Kidney (tissue), 13 donors: ENCODE measurements at regions not wholly inside any gene's neighbourhood (a gene's known extent, or its start where the extent isn't known, plus 50 kb on each side); places are given as distances from the start of the nearest gene placed in this dataset.

Experiments
- DNase-seq, 5 donors: peaks; one replicate each; pipeline ENCODE4 v3.0.0-alpha.2; 2013 to 2020
- FAIRE-seq: peaks from 2 replicates; lab custom pipeline; 2012; peaks lifted over from hg19 to GRCh38; lab: Jason Lieb, UNC
- H3K27ac ChIP-seq, 2 donors: one replicate each; pipeline ENCODE4 v1.7.0; 2013; ENCODE audit warnings: low read depth in 2 of 2, low read length in 2 of 2, inconsistent platforms in 1 of 2
- H3K27me3 ChIP-seq: one replicate; pipeline ENCODE4 v1.7.1; 2013; ENCODE audit warnings: low read length, inconsistent platforms; ENCODE audit not compliant: control insufficient read depth, insufficient read depth
- H3K36me3 ChIP-seq, 3 donors: one replicate each; pipeline versions ENCODE4 v1.7.0 to v1.7.1; 2013; ENCODE audit warnings: low read length in 3 of 3, control low read depth in 1 of 3, inconsistent platforms in 1 of 3; ENCODE audit not compliant: insufficient read depth in 3 of 3, control insufficient read depth in 2 of 3
- H3K4me1 ChIP-seq, 3 donors: one replicate each; pipeline versions ENCODE4 v1.7.0 to v1.7.1; 2013; ENCODE audit warnings: low read length in 3 of 3, inconsistent platforms in 1 of 3, low read depth in 1 of 3; ENCODE audit not compliant: control insufficient read depth in 2 of 3, insufficient read depth in 2 of 3
- H3K4me3 ChIP-seq, 3 donors: one replicate each; pipeline versions ENCODE4 v1.7.0 to v1.8.1; 2013; ENCODE audit warnings: low read length in 3 of 3, control low read depth in 1 of 3, inconsistent platforms in 1 of 3
- H3K9ac ChIP-seq, 3 donors: one replicate each; pipeline versions ENCODE4 v1.7.0 to v1.7.1; 2013; ENCODE audit warnings: low read length in 3 of 3, control low read depth in 1 of 3, inconsistent platforms in 1 of 3
- H3K9me3 ChIP-seq, 3 donors: one replicate each; pipeline versions ENCODE4 v1.7.0 to v1.7.1; 2013; ENCODE audit warnings: low read length in 3 of 3, control low read depth in 1 of 3, inconsistent platforms in 1 of 3; ENCODE audit not compliant: control insufficient read depth in 2 of 3, insufficient read depth in 1 of 3
- intact Hi-C: fragments of 100-400 bp; cut with DNase I; formaldehyde crosslinking; loops from one replicate; pipeline ENCODE4 v1.11.1; 2022
- TF ChIP-seq, protein P1 (sequence below): IDR thresholded peaks from 3 replicates; pipeline ENCODE4 v1.5.1; 2012; ENCODE audit warnings: mild to moderate bottlenecking, moderate library complexity, borderline replicate concordance; ENCODE audit not compliant: insufficient read depth; ENCODE audit errors: extremely low read depth
- donor health status: control.
- donor health status: control.
- donor health status: control.
- donor health status: control.
- donor health status: control.
- donor health status: DM: yes; HTN: yes; CAD: no.
- donor health status: Normal renal cell carcinoma (clear cell type).

DNA sequence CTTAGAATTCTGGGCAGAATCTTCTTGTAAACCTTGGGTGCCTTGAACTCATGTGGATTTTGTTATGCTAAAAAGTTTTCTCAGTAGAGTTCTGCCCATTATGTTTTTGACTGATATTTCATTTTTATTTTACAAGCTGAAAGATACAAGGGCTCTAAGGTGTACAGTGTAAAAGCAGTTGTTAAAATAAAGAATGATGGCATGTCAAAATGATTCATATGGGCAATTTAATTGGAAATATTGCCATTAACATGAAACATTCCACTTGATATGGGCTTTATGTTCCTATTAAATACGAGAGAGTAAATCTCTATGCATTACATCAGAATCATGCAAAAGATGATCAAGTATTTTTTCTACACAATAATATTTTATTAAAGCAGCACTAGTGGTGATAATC is 295.1 kb upstream of the ATP2B1 start:
- Histone ChIP-seq H3K27me3 (no peaks in the 10 kb centered on the region), H3K9me3 (no peaks in the 10 kb centered on the region), H3K27ac (no peak overlapping the region), H3K4me3 (no peak overlapping the region), H3K9ac (no peak overlapping the region), H3K4me1 (no peaks in the 10 kb centered on the region), H3K36me3 (no peaks in the 10 kb centered on the region)
- DNase-seq (no peak), FAIRE-seq (no peak)
- intact Hi-C loops, result no loop called here
- TF ChIP-seq, protein P1, sequence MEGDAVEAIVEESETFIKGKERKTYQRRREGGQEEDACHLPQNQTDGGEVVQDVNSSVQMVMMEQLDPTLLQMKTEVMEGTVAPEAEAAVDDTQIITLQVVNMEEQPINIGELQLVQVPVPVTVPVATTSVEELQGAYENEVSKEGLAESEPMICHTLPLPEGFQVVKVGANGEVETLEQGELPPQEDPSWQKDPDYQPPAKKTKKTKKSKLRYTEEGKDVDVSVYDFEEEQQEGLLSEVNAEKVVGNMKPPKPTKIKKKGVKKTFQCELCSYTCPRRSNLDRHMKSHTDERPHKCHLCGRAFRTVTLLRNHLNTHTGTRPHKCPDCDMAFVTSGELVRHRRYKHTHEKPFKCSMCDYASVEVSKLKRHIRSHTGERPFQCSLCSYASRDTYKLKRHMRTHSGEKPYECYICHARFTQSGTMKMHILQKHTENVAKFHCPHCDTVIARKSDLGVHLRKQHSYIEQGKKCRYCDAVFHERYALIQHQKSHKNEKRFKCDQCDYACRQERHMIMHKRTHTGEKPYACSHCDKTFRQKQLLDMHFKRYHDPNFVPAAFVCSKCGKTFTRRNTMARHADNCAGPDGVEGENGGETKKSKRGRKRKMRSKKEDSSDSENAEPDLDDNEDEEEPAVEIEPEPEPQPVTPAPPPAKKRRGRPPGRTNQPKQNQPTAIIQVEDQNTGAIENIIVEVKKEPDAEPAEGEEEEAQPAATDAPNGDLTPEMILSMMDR, result no peak

DNA sequence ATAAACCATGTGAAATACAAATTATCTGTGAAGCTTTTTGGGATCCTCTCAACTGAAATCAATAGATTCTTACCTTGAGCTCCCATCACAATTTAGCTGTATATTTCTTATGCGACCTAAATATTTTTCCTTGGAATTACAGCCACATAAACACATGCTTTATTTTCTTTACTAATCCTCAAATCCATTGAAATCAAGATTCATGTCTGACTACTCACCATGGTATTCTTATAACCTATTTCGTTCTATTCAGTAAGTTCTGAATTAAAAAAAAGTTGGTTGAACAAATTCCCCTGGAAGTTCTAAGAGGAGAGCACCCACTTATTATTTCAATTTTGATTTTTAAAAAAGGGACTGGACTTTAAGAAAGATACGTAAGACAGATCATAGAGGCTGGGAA is 292.1 kb upstream of the ATP2B1 start:
- H3K9me3 ChIP-seq, result no peaks in the 10 kb centered on the region
- H3K27me3 ChIP-seq, result no peaks in the 10 kb centered on the region
- DNase-seq (no peak), FAIRE-seq (no peak)
- no peaks in the 10 kb centered on the region for H3K4me1 ChIP-seq
- intact Hi-C loops, result no loop called here
- TF ChIP-seq, protein P1, result no peak
- H3K36me3 ChIP-seq, result no peaks in the 10 kb centered on the region
- no peak overlapping the region for H3K27ac ChIP-seq
- no peak overlapping the region for H3K4me3 ChIP-seq
- H3K9ac ChIP-seq, result no peak overlapping the region

- Histone ChIP-seq H3K36me3 (no peaks in the 10 kb centered on the region), H3K9ac (no peak overlapping the region), H3K4me1 (no peaks in the 10 kb centered on the region), H3K27me3 (no peaks in the 10 kb centered on the region), H3K27ac (no peak overlapping the region), H3K9me3 (no peaks in the 10 kb centered on the region), H3K4me3 (no peak overlapping the region)
- TF ChIP-seq, protein P1, result no peak
- FAIRE-seq (no peak), DNase-seq (peak in 3 of 5 donors; percentile 17 to 70 (median 49))
- intact Hi-C loops, result no loop called here
These were observed 291.3 kb upstream of the ATP2B1 start for GRCh38 chr12:89999699-90000505.

- no peak for FAIRE-seq
- intact Hi-C loops, result no loop called here
These were observed 287.2 kb upstream of the ATP2B1 start for GRCh38 chr12:89995870-89996269.

More at GRCh38 chr12:89995870-89996269, 287.2 kb upstream of the ATP2B1 start:
- Histone ChIP-seq H3K36me3 (no peaks in the 10 kb centered on the region), H3K4me1 (no peaks in the 10 kb centered on the region), H3K4me3 (no peak overlapping the region), H3K27ac (no peak overlapping the region), H3K9ac (no peak overlapping the region), H3K27me3 (no peaks in the 10 kb centered on the region), H3K9me3 (no peaks in the 10 kb centered on the region)
- peak in 1 of 5 donors; percentile 11 for DNase-seq
- TF ChIP-seq, protein P1, result no peak
